ENCODE measurements at regions not wholly inside any gene's neighbourhood (a gene's known extent, or its start where the extent isn't known, plus 50 kb on each side); places are given as distances from the start of the nearest gene placed in this dataset.

GRCh38 chr6:14711704-14712379 lies 534.0 kb upstream of the JARID2 start:
- TF ChIP-seq POLR2A (IDR thresholded peaks at IDR 0.05) (no peak), CTCF (IDR thresholded peaks at IDR 0.05) (no peak)
